ENCODE measurements at regions not wholly inside any gene's neighbourhood (a gene's known extent, or its start where the extent isn't known, plus 50 kb on each side); places are given as distances from the start of the nearest gene placed in this dataset.

GRCh38 chr5:44919560-44919959 lies 110.8 kb downstream of the MRPS30 start:
- Histone ChIP-seq H3K79me2 (ENCODE audit: insufficient read depth, low read length) (no peaks in the 10 kb centered on the region), H3K9me3 (ENCODE audit: low read depth, low read length) (no peaks in the 10 kb centered on the region), H3K36me3 (ENCODE audit: insufficient read depth, low read length) (no peaks in the 10 kb centered on the region), H2AFZ (ENCODE audit: low read length) (no peak overlapping the region), H3K27me3 (ENCODE audit: insufficient read depth, low read length) (no peaks in the 10 kb centered on the region), H3K4me2 (ENCODE audit: insufficient read depth, low read length) (no peak overlapping the region), H3K4me1 (ENCODE audit: insufficient read depth, low read length) (no peaks in the 10 kb centered on the region), H3K27ac (ENCODE audit: low read depth, low read length) (no peak overlapping the region), H3K4me3 (ENCODE audit: insufficient read depth, low read length) (no peak overlapping the region), H4K20me1 (ENCODE audit: insufficient read depth, low read length) (no peaks in the 10 kb centered on the region)
- TF ChIP-seq CTCF (IDR thresholded peaks at IDR 0.05; ENCODE audit: extremely low read depth, low read depth, low read length), result no peak
- no peak for DNase-seq (ENCODE audit: insufficient read length, low spot score, missing footprints)

GRCh38 chr5:44927115-44927733 lies 118.5 kb downstream of the MRPS30 start:
- no peaks in the 10 kb centered on the region for H3K27me3 ChIP-seq (ENCODE audit: insufficient read depth, low read length)
- H4K20me1 ChIP-seq (ENCODE audit: insufficient read depth, low read length), result no peaks in the 10 kb centered on the region
- H3K9me3 ChIP-seq (ENCODE audit: low read depth, low read length), result no peaks in the 10 kb centered on the region
- TF ChIP-seq CTCF (IDR thresholded peaks at IDR 0.05; ENCODE audit: extremely low read depth, low read depth, low read length), result no peak
- no peaks in the 10 kb centered on the region for H3K79me2 ChIP-seq (ENCODE audit: insufficient read depth, low read length)
- no peaks in the 10 kb centered on the region for H3K36me3 ChIP-seq (ENCODE audit: insufficient read depth, low read length)
- no peak overlapping the region for H3K4me2 ChIP-seq (ENCODE audit: insufficient read depth, low read length)
- no peaks in the 10 kb centered on the region for H3K4me1 ChIP-seq (ENCODE audit: insufficient read depth, low read length)
- H3K27ac ChIP-seq (ENCODE audit: low read depth, low read length), result no peak overlapping the region
- H2AFZ ChIP-seq (ENCODE audit: low read length), result no peak overlapping the region
- H3K4me3 ChIP-seq (ENCODE audit: insufficient read depth, low read length), result no peak overlapping the region
- DNase-seq (ENCODE audit: insufficient read length, low spot score, missing footprints), result no peak

GRCh38 chr5:44932922-44933585 lies 124.3 kb downstream of the MRPS30 start:
- no peaks in the 10 kb centered on the region for H3K27me3 ChIP-seq (ENCODE audit: insufficient read depth, low read length)
- no peak for DNase-seq (ENCODE audit: insufficient read length, low spot score, missing footprints)
- no peaks in the 10 kb centered on the region for H3K4me1 ChIP-seq (ENCODE audit: insufficient read depth, low read length)
- no peaks in the 10 kb centered on the region for H3K79me2 ChIP-seq (ENCODE audit: insufficient read depth, low read length)
- H4K20me1 ChIP-seq (ENCODE audit: insufficient read depth, low read length), result no peaks in the 10 kb centered on the region
- no peak overlapping the region for H3K27ac ChIP-seq (ENCODE audit: low read depth, low read length)
- no peak overlapping the region for H3K4me3 ChIP-seq (ENCODE audit: insufficient read depth, low read length)
- no peak overlapping the region for H2AFZ ChIP-seq (ENCODE audit: low read length)
- TF ChIP-seq CTCF (IDR thresholded peaks at IDR 0.05; ENCODE audit: extremely low read depth, low read depth, low read length), result no peak
- H3K9me3 ChIP-seq (ENCODE audit: low read depth, low read length), result no peaks in the 10 kb centered on the region
- no peak overlapping the region for H3K4me2 ChIP-seq (ENCODE audit: insufficient read depth, low read length)
- H3K36me3 ChIP-seq (ENCODE audit: insufficient read depth, low read length), result no peaks in the 10 kb centered on the region

GRCh38 chr5:44933686-44934085 lies 124.9 kb downstream of the MRPS30 start:
- H3K27me3 ChIP-seq (ENCODE audit: insufficient read depth, low read length), result no peaks in the 10 kb centered on the region
- DNase-seq (ENCODE audit: insufficient read length, low spot score, missing footprints), result no peak
- no peaks in the 10 kb centered on the region for H3K79me2 ChIP-seq (ENCODE audit: insufficient read depth, low read length)
- no peak overlapping the region for H3K27ac ChIP-seq (ENCODE audit: low read depth, low read length)
- no peak overlapping the region for H2AFZ ChIP-seq (ENCODE audit: low read length)
- H3K36me3 ChIP-seq (ENCODE audit: insufficient read depth, low read length), result no peaks in the 10 kb centered on the region
- no peak overlapping the region for H3K4me2 ChIP-seq (ENCODE audit: insufficient read depth, low read length)
- H4K20me1 ChIP-seq (ENCODE audit: insufficient read depth, low read length), result no peaks in the 10 kb centered on the region
- H3K4me3 ChIP-seq (ENCODE audit: insufficient read depth, low read length), result no peak overlapping the region
- H3K4me1 ChIP-seq (ENCODE audit: insufficient read depth, low read length), result no peaks in the 10 kb centered on the region
- no peaks in the 10 kb centered on the region for H3K9me3 ChIP-seq (ENCODE audit: low read depth, low read length)
- no peak for TF ChIP-seq CTCF (IDR thresholded peaks at IDR 0.05; ENCODE audit: extremely low read depth, low read depth, low read length)
